ENCODE measurements at regions not wholly inside any gene's neighbourhood (a gene's known extent, or its start where the extent isn't known, plus 50 kb on each side); places are given as distances from the start of the nearest gene placed in this dataset.

DNA sequence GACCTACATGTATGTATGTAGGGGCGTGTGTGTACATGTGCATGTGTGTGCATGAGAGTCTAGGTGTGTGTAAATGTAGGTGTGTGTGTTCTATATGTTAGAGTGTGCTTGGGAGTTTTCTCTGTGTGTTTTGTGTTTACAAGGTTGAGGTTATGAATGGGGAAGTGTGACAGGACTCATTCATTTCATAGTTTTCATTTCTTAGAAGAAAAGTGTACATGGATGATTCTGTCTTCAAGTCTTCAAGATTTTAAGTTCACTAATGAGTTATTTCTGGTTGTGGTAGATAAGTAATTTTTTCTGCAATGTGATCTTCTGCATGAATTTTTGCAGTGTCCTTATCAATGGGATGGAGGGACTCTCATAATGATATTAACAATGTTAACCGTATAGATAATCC, 118.2 kb upstream of the SLC10A2 start:
- no peak for DNase-seq

DNA sequence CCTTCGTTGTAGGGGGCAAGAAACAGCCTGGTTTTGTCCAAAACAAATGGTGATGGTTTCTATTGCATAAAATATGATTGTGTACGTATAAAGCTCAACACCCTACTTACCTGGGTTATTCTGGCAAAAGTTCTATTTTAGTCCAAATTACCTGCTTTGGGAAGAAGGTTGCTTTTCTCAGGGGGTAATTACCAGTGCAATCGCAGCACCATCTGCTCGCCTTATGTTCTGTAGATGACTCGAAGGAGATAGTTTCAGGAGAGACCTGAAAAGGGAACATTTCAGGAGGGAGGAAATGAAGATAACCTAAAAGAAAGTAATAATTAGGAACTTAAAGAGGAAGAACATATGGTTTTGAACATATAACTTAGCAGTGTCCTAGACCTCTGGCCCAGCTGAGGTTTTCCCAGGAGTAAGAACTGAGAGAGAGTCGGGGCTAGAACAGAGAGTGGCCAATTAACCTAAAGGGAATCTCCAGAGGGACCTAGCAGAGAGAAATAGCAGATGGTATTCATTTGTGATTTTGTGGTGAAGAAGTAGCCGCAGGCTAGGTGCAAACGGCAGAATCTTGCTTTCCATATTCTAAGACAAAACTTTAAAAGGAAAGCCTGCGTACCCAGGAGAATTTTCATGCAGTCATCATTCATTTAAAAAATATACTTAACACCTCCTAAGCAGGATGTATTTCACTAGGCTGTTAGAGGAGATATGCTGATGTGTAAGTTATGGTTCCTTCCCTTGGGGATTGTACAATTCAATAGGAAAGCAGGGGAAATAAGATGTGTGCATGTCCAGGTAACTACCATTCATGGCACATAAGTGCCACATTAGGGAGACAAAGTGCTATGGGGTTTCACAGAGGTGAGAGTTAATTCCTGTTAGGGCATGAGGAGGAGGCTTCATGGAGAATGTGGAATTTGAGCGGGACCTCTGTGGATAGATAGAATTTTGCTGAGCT, 113.0 kb upstream of the SLC10A2 start:
- DNase-seq, result no peak

DNA sequence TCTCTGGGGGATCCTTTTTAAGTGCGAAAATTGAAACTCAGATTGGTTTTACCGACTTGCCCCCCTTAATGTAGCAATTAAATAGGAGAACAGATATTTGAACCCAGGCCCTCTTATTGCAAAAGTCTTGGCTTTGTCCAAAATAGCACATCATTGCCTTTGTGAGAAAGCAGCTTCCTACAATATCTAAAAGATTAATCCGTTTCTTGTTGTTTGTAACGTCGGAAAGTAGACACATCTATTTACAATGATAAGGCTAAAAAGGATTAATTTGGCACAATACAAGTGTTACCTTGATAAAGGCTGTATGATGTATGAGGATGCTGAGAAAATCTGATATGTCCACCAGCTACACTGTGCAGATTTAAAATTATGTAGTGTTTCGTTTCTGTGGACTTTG, 108.7 kb upstream of the SLC10A2 start:
- no peak for DNase-seq

- DNase-seq, result no peak
Measured at GRCh38 chr13:103168901-103169508, 102.8 kb upstream of the SLC10A2 start.

DNA sequence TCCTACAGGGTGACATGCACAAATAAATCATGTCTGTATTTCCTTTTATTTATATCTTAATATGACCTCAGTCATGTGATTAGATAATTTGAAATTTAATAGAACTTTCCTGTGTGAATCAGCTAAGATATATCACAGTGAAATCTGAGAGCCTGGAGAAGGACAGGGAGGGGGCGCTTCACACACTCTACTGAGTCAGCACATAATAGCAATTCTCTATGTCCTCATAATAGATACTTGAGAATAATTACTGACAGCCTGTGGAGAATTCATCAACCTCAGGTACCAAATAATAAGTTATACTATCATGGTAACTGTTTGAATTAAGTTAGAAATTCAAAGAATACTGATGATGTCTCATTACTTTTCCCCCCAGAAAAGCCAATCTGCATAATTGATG, 98.0 kb upstream of the SLC10A2 start:
- no peak for DNase-seq

DNA sequence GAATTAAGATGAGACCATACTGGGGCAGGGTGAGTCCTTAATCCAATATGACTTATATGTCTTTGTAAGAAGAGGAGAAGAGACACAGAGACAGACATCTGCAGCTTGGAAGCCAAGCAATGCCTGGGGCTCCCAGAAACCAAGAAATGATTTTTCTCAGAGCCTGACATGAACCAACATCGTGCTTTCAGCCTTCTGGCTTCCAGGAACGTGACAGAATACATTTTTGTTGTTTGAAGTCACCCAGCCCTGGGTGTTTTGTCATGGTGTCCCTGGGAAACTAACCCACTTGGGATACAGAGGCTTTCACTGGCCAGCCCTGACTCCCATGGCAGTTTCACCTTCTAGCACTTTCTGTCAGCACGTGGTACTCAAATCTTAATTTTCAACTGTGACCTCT, 95.3 kb upstream of the SLC10A2 start:
- DNase-seq, result no peak

- no peak for DNase-seq
Measured at GRCh38 chr13:103157434-103158145, 91.4 kb upstream of the SLC10A2 start.

- no peak for DNase-seq
Measured at GRCh38 chr13:103157016-103157415, 90.8 kb upstream of the SLC10A2 start.

- DNase-seq, result no peak
Measured at GRCh38 chr13:103156346-103156998, 90.3 kb upstream of the SLC10A2 start.

DNA sequence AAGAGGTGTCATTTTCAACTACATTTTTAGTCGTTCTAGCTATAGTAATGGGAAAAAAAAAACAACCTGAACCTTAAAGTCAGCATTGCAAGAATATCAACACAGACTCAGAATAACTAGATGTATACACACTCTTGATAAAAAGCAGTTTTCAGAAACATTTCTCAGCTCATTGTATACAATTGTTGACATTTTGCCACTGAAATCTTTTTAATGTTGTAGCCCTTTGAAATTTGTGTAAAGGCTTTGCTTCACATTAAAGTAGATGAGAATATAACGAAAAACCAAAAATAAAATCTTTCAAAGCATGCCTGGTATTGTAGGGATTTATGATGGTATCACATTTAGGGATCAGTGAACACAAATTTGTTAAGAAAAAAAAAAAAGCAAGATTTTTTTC, 87.2 kb upstream of the SLC10A2 start:
- no peak for DNase-seq

DNA sequence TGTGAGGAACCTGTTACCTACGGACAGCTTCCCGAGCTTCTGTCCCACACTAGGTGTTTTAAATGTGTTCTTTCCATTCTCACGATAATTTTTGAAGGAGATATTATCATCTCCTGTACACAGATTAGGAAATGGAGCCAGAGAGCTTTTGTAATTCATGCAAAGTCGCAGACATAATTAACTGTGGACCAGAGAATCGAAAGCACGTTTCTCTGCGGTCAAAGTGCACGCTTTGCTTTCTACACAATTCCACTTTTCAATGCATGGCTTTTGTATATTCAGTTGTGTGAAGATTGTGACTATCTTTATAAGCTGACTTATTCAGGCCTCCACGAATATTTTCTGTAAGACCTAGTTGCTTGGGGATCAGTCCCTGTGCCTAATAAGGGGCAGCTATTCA, 81.7 kb upstream of the SLC10A2 start:
- no peak for DNase-seq

DNA sequence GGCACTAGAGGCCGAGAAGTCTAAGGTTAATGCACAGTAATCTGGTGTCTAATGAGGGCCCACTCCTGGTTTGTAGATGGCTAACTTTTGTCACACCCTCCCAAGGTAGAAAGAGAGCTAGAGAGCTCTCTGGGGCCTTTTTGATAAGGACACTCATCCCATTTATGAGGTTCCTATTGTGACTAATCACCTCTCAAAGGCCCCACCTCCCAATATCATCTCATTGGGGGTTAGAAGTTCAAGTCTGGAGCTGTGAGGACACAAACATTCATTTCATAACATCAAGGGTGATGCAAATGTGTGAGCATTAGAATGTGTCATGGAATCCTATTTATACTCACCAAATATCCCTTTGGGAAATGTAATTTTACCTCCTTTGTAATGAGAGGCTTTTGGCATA, 79.2 kb upstream of the SLC10A2 start:
- no peak for DNase-seq

GRCh38 chr13:103143432-103143831, 77.2 kb upstream of the SLC10A2 start:
- no peak for DNase-seq

DNA sequence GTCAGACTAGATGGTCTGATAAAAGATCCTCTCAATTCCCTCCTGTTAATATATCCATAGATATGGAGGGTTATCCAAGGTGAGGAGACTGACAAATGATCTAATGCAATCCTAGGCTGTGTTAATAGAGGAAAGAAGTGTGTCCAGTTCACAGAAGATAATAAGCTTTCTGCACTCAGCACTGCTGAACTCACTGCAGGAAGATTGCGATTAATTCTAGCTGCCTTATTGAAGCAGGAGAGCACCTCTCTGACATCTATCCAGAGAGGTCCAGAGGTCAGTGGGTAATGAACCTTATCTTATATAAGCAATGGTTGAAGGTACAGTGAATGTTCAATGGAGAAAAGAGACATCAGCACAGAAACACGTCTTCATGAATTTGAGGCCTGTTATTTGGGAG, 75.9 kb upstream of the SLC10A2 start:
- DNase-seq, result no peak

DNA sequence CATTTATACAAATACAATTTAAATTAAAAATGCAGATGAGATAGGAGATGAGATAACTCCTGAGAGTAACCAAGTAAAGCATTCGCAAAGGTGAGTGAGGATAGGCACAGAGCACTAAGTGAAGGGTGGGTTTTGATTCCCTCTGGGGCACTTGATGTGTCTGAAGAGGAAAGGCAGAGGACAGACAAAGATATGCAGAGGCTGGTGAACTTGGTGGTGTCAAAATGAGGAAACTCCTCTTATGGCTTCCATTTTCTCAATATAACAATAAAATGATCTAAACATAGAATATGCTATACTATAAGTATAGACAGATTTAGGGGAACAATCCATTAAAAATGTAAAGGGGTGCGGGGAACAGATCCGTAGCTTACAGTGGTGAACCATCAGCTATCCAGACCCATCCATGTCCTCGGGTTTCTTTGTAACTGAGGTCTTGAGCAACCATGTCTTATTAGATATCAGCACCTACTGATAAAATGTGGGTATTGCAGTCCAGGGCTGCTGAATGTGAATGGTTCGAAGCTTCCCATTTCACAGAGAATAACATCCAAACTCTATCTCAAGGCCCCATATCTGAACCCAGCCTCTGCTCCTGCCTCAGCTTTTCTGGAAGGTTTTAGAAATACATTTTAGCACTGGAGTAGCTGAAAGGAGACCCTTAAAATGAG, 73.9 kb upstream of the SLC10A2 start:
- DNase-seq, result no peak

DNA sequence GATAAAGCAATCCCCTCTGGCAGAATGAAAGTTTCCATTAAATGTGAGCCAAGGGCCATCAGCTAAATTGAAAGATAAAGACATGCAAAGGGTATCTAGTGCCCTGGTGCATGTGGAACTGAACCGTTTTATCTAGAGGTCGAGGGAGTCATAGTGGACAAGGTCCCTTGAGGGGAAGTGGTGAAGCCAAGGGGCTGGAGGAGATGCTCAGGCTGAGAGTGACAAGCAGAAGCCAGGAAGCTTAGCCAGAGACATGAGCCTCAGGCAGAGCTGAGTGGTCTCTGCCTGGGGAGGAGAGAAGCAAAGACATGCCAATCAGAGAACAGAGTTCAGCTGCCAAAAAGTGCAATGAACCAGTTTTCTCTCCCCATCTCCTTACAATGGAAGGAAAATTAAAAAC, 68.1 kb upstream of the SLC10A2 start:
- no peak for DNase-seq

- no peak for DNase-seq
Measured at GRCh38 chr13:103133556-103133955, 67.3 kb upstream of the SLC10A2 start.

DNA sequence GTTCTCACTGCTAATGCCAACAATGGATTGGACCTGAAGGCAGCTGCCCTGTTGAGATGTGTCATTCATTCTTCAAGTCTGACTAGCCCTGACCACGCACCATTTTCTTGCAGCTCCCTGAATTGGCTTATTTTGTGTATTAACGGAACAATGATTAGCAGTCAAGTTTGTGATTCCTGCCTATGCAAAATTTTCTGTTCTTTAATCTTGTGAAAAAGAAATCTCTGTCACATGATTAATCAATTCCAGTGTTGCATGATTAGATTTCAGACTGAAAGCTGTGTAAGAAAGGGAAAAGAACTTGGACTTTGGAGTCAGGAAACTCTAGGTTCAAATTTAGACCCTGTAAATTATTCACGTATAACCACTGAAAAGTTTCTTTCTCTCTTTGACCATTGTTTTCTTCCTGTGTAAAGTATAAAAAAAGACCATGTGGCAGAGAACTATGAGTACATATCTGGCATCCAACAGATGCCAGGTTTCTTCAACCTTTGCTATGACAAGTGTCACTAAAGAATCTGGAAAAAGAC, 64.5 kb upstream of the SLC10A2 start:
- no peak for DNase-seq

- no peak for DNase-seq
Measured at GRCh38 chr13:103130146-103130545, 63.9 kb upstream of the SLC10A2 start.

Data from NCI-H187 treated with DMSO at 0.1 percent for 48 hours (cell line).